Spleen (tissue), 7 donors: ENCODE measurements at regions not wholly inside any gene's neighbourhood (a gene's known extent, or its start where the extent isn't known, plus 50 kb on each side); places are given as distances from the start of the nearest gene placed in this dataset.

ENCODE experiments used
- CTCF ChIP-seq, 11 experiments: fragments of 200-600 bp in 7 of 11; fragments of 450-650 bp in 4 of 11; sonication (generic) in 4 of 11; IDR thresholded peaks in 8 of 11; conservative IDR thresholded peaks in 3 of 11; 1 replicate in 7 of 11; 2 replicates in 4 of 11; pipeline versions ENCODE4 v1.4.0 to v1.8.0; 2016 to 2021; ENCODE audit warnings: antibody characterized with exemption in 11 of 11, inconsistent platforms in 4 of 11, mild to moderate bottlenecking in 1 of 11
- POLR2A ChIP-seq, 3 donors: fragments of 450-650 bp; IDR thresholded peaks; one replicate each; pipeline ENCODE4 v1.5.1; 2017; ENCODE audit warnings: antibody characterized with exemption in 3 of 3, mild to moderate bottlenecking in 1 of 3
- POLR2AphosphoS5 ChIP-seq, 3 donors: sonication (generic); formaldehyde crosslinking; IDR thresholded peaks; one replicate each; pipeline ENCODE4 v1.5.1; 2017; ENCODE audit warnings: antibody characterized with exemption in 3 of 3
- donor health status: DM: no; HTN: no; CAD: no; lungs with moderate emphysema.
- donor health status: DM: no; HTN: no; CAD: no.
- donor health status: DM: no; HTN: no; CAD: no.

GRCh38 chrX:109848461-109849050 lies 115.5 kb upstream of the ACSL4 start:
- TF ChIP-seq POLR2AphosphoS5 (IDR thresholded peaks at IDR 0.05) = no peak
- no peak for TF ChIP-seq CTCF (IDR thresholded peaks at IDR 0.05 in 8 of 11, conservative IDR thresholded peaks at IDR 0.05 in 3 of 11)
- no peak for TF ChIP-seq POLR2A (IDR thresholded peaks at IDR 0.05)
